Heart left ventricle (tissue), 16 donors: ENCODE measurements at regions not wholly inside any gene's neighbourhood (a gene's known extent, or its start where the extent isn't known, plus 50 kb on each side); places are given as distances from the start of the nearest gene placed in this dataset.
"Not testable (repeated sequence)": the region's sequence is repeated elsewhere in the genome, so short reads cannot be mapped to it uniquely, and the experiment has no call there.

Experiments
- ATAC-seq, 4 donors: fragments of 200-7000 bp; cut with Tn5 transposase; one replicate each; pipeline ENCODE4 v1.9.1; 2020 to 2022; ENCODE audit warnings: moderate library complexity in 4 of 4, mild to moderate bottlenecking in 3 of 4, moderate number of reproducible peaks in 1 of 4
- DNase-seq, 5 donors: peaks; one replicate each; pipeline ENCODE4 v3.0.0-alpha.2; 2020
- H3K27ac ChIP-seq, 12 donors: fragments of 200-600 bp; sonication (generic) in 4 of 12; one replicate each; pipeline versions ENCODE4 v1.5.0 to v1.8.0; 2016 to 2022; ENCODE audit warnings: mild to moderate bottlenecking in 2 of 12
- H3K27me3 ChIP-seq, 9 donors: fragments of 200-600 bp; sonication (generic) in 2 of 9; one replicate each; pipeline versions ENCODE4 v1.5.1 to v1.8.0; 2016 to 2022; ENCODE audit warnings: mild to moderate bottlenecking in 3 of 9
- H3K36me3 ChIP-seq, 9 donors: fragments of 200-600 bp; sonication (generic) in 2 of 9; one replicate each; pipeline versions ENCODE4 v1.5.0 to v1.8.0; 2018 to 2022; ENCODE audit warnings: mild to moderate bottlenecking in 2 of 9
- H3K4me1 ChIP-seq, 12 donors: fragments of 200-600 bp; sonication (generic) in 4 of 12; one replicate each; pipeline versions ENCODE4 v1.5.0 to v1.8.0; 2016 to 2022; ENCODE audit warnings: mild to moderate bottlenecking in 3 of 12
- H3K4me3 ChIP-seq, 12 donors: fragments of 200-600 bp; sonication (generic) in 4 of 12; one replicate each; pipeline versions ENCODE4 v1.5.0 to v1.8.0; 2017 to 2022; ENCODE audit warnings: mild to moderate bottlenecking in 9 of 12, moderate library complexity in 4 of 12
- H3K9me3 ChIP-seq, 12 donors: fragments of 200-600 bp; sonication (generic) in 4 of 12; one replicate each; pipeline versions ENCODE4 v1.5.0 to v1.8.0; 2016 to 2022; ENCODE audit warnings: mild to moderate bottlenecking in 1 of 12
- POLR2A ChIP-seq, 2 donors: fragments of 450-650 bp; IDR thresholded peaks; one replicate each; pipeline ENCODE4 v1.6.1; 2017; ENCODE audit warnings: antibody characterized with exemption in 2 of 2, mild to moderate bottlenecking in 2 of 2, moderate library complexity in 2 of 2
- WGBS, 4 donors: extraction: QIAGEN DNeasy Blood & Tissue Kit in 2 of 4; methylation state at CpG; one replicate each; pipeline versions ENCODE4 v1.1.5 to v1.1.7; 2013 to 2018; 5-methylcytosine and 5-hydroxymethylcytosine counted together
- intact Hi-C, 10 donors: fragments of 100-400 bp; cut with DNase I; formaldehyde crosslinking; loops; one replicate each; pipeline versions ENCODE4 v1.11.1 to v1.14.2; 2022
- TF ChIP-seq, protein P1 (sequence below), 12 donors: fragments of 200-600 bp; sonication (generic) in 4 of 12; IDR thresholded peaks; one replicate each; pipeline versions ENCODE4 v1.5.0 to v1.8.0; 2018 to 2022; ENCODE audit warnings: antibody characterized with exemption in 12 of 12, mild to moderate bottlenecking in 5 of 12
- donor health status: ischemic (EF 13 %, LVEDD 7.1; RV severe dilation, severe dysfunction).
- donor health status: healthy with polysubstance abuse.
- donor health status: DM: no; HTN: yes; CAD: no.
- donor health status: DM: no; HTN: no; CAD: no.
- donor health status: ischemic (EF 25% LVEDD 6.9; RV normal size, moderate dysfunction).
- donor health status: ischemic (EF 25% LVEDD 5.7; RV mildly dilated, moderate dysfunction).
- donor health status: healthy.
- donor health status: DM: yes; HTN: yes; CAD: no.
- donor health status: ischemic (EF 35%, LVEDD 5.7; RV mildly dilated, moderate dysfunction).
- donor health status: nonischemic (EF 11% LVEDD 7.7; RV severe dilation, severe dysfunction).
- donor health status: DM: yes; HTN: yes; CAD: no.
- donor health status: PGD.
- donor health status: ischemic (EF 29% LVEDD 5.4; RV normal size, mild dysfunction).
- donor health status: nonischemic (EF 23%, LVEDD 6.1; RV moderate dilation, normal function).

DNA sequence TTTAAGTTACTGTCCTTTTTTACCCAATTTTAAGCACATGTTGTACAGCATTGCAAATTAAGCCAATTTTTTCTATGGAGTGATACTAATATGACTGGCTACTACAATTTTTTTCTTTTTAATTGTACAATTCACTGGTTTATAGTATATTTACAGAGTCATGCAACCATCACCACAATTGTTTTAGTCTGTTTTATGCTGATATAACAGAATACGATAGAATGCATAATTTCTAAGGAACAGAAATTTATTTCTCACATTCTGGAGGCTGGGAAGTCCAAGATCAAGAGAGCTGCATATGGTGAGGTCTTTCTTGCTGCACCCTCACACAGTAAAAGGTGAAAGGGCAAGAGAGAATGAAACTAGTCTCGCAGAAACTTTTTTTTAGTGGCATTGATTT, 125.3 kb downstream of the GLUD2 start:
- ATAC-seq, result no peak
- Histone ChIP-seq H3K27ac (no peak overlapping the region), H3K36me3 (no peaks in the 10 kb centered on the region), H3K9me3 (peaks cover 0 to 3% (median 0%) of the 10 kb centered on the region in 12 donors), H3K27me3 (no peaks in the 10 kb centered on the region), H3K4me1 (no peaks in the 10 kb centered on the region), H3K4me3 (no peak overlapping the region)
- no peak for TF ChIP-seq POLR2A (IDR thresholded peaks at IDR 0.05)
- TF ChIP-seq, protein P1, sequence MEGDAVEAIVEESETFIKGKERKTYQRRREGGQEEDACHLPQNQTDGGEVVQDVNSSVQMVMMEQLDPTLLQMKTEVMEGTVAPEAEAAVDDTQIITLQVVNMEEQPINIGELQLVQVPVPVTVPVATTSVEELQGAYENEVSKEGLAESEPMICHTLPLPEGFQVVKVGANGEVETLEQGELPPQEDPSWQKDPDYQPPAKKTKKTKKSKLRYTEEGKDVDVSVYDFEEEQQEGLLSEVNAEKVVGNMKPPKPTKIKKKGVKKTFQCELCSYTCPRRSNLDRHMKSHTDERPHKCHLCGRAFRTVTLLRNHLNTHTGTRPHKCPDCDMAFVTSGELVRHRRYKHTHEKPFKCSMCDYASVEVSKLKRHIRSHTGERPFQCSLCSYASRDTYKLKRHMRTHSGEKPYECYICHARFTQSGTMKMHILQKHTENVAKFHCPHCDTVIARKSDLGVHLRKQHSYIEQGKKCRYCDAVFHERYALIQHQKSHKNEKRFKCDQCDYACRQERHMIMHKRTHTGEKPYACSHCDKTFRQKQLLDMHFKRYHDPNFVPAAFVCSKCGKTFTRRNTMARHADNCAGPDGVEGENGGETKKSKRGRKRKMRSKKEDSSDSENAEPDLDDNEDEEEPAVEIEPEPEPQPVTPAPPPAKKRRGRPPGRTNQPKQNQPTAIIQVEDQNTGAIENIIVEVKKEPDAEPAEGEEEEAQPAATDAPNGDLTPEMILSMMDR (IDR thresholded peaks at IDR 0.05), result no peak
- 77 to 97% (median 85%) methylated on average over 2 of the region's 2 CpGs for WGBS, 4 donors
- intact Hi-C loops, result no loop called here
- no peak for DNase-seq

DNA sequence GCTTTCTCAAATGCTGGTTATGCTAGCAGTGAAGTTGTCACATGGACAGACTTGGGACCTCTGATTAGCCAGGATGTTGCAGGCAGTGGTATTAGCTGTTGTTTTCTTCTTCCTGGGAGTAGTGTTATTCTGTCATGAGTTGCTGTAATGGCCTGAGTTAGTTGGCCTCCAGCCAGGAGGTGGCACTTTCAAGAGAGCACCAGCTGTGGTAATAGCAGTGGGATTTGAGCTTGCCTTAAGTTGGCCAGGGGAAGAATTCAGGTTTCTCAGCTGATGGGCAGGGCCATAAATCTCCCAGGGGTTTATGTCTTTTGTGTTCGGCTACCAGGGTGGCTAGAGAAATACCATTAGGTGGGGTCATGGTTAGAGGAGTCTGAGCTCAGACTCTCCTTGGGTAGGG, 132.6 kb downstream of the GLUD2 start:
- Histone ChIP-seq H3K27ac (no peak overlapping the region), H3K27me3 (no peaks in the 10 kb centered on the region), H3K4me1 (no peaks in the 10 kb centered on the region), H3K36me3 (no peaks in the 10 kb centered on the region), H3K9me3 (peaks cover 0 to 3% (median 0%) of the 10 kb centered on the region in 12 donors), H3K4me3 (no peak overlapping the region)
- DNase-seq (no peak), ATAC-seq (no peak)
- 50 to 90% (median 76%) methylated on average over 1 of the region's 1 CpG for WGBS, 4 donors
- intact Hi-C loops, result no loop called here
- TF ChIP-seq, protein P1 (IDR thresholded peaks at IDR 0.05), result no peak
- no peak for TF ChIP-seq POLR2A (IDR thresholded peaks at IDR 0.05)

DNA sequence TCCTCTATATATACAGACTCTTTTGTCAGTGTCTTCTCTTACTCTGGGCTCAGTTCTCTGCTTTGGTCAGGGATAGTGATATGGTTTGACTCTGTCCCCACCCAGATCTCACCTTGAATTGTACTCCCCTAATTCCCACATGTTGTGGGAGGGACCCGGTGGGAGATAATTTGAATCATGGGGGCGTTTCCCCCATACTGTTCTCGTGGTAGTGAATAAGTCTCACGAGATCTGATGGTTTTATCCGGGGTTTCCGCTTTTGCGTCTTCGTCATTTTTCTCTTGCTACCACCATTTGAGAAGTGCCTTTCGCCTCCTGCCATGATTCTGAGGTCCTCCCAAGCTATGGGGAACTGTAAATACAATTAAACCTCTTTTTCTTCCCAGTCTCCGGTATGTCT, 144.4 kb downstream of the GLUD2 start:
- 68 to 87% (median 79%) methylated on average over 10 of the region's 10 CpGs for WGBS, 4 donors
- intact Hi-C loops, result no loop called here
- no peaks in the 10 kb centered on the region for H3K27me3 ChIP-seq
- H3K4me1 ChIP-seq, result no peaks in the 10 kb centered on the region
- ATAC-seq, result no peak
- H3K27ac ChIP-seq, result no peak overlapping the region
- no peak overlapping the region for H3K4me3 ChIP-seq
- H3K9me3 ChIP-seq, result no peaks in the 10 kb centered on the region
- TF ChIP-seq, protein P1 (IDR thresholded peaks at IDR 0.05), result no peak
- TF ChIP-seq POLR2A (IDR thresholded peaks at IDR 0.05), result no peak
- no peak for DNase-seq
- no peaks in the 10 kb centered on the region for H3K36me3 ChIP-seq

DNA sequence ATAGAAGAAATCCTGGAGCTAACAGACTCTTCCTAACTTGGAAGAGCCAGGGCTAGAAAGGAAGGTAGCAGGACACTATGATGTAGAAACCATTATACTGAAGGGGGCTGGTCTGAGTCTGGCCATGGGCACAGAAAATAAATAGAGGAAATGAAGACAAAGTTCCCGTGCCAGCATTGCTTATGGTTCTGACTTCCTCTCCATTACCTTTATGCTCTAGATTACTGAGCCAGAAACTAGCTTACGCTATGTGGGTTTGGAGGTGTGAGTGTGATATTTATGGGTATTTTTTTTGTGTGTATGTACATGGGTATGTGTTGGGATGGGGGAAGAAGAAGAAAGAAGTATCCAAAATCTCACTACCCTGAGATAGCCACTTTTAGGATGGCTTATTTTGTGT, 148.3 kb downstream of the GLUD2 start:
- H3K27me3 ChIP-seq, result no peaks in the 10 kb centered on the region
- no peak overlapping the region for H3K27ac ChIP-seq
- H3K36me3 ChIP-seq, result no peaks in the 10 kb centered on the region
- no peak for DNase-seq
- WGBS, 4 donors, result 80 to 90% (median 86%) methylated on average over 2 of the region's 2 CpGs
- no peak for ATAC-seq
- H3K4me3 ChIP-seq, result no peak overlapping the region
- intact Hi-C loops, result no loop called here
- H3K4me1 ChIP-seq, result no peaks in the 10 kb centered on the region
- TF ChIP-seq POLR2A (IDR thresholded peaks at IDR 0.05), result no peak
- TF ChIP-seq, protein P1 (IDR thresholded peaks at IDR 0.05), result no peak
- no peaks in the 10 kb centered on the region for H3K9me3 ChIP-seq

DNA sequence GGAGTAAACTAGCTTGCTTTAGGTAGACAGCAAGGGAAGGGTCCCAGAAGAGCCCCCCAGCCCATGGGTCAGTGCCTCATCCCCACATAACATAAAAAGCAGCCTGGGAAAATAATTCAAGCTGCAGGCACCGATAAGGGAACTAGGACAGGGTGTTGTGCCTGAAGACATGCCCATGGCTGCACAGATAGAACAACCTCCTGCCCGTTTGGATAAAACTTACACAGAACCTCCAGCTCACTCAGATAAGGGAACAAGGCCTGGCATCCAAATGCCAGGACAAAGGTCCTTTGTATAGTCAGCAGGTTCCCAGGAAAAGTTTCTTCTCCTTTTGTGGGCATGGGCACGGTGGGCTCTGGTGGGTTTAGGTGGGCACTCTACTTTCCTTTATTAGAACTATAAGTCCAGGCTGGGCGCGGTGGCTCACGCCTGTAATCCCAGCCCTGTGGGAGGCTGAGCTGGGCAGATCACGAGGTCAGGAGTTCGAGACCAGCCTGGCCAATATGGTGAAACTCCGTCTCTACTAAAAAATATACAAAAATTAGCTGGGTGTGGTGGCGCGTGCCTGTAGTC, 149.5 kb downstream of the GLUD2 start:
- Histone ChIP-seq H3K27ac (peak overlapping the region in 3 of 12 donors; percentile 14 to 30 (median 19)), H3K4me3 (peak overlapping the region in 6 of 12 donors; percentile 27 to 45 (median 39))
- 81 to 91% (median 85%) methylated on average over 11 of the region's 11 CpGs for WGBS, 4 donors
- H3K9me3 ChIP-seq, DNase-seq, H3K27me3 ChIP-seq, H3K36me3 ChIP-seq, intact Hi-C loops, H3K4me1 ChIP-seq, ATAC-seq: not testable (repeated sequence)
